Heart left ventricle (tissue), 13 donors: ENCODE measurements at regions not wholly inside any gene's neighbourhood (a gene's known extent, or its start where the extent isn't known, plus 50 kb on each side); places are given as distances from the start of the nearest gene placed in this dataset.

Experiments used
- POLR2A ChIP-seq, 2 donors: fragments of 450-650 bp; IDR thresholded peaks; one replicate each; pipeline ENCODE4 v1.6.1; 2017; ENCODE audit warnings: antibody characterized with exemption in 2 of 2, mild to moderate bottlenecking in 2 of 2, moderate library complexity in 2 of 2
- TF ChIP-seq, protein P1 (sequence below), 12 donors: fragments of 200-600 bp; sonication (generic) in 4 of 12; IDR thresholded peaks; one replicate each; pipeline versions ENCODE4 v1.5.0 to v1.8.0; 2018 to 2022; ENCODE audit warnings: antibody characterized with exemption in 12 of 12, mild to moderate bottlenecking in 5 of 12
- donor health status: ischemic (EF 13 %, LVEDD 7.1; RV severe dilation, severe dysfunction).
- donor health status: DM: no; HTN: yes; CAD: no.
- donor health status: DM: no; HTN: no; CAD: no.
- donor health status: ischemic (EF 25% LVEDD 6.9; RV normal size, moderate dysfunction).
- donor health status: ischemic (EF 25% LVEDD 5.7; RV mildly dilated, moderate dysfunction).
- donor health status: ischemic (EF 35%, LVEDD 5.7; RV mildly dilated, moderate dysfunction).
- donor health status: nonischemic (EF 11% LVEDD 7.7; RV severe dilation, severe dysfunction).
- donor health status: DM: yes; HTN: yes; CAD: no.
- donor health status: PGD.
- donor health status: ischemic (EF 29% LVEDD 5.4; RV normal size, mild dysfunction).
- donor health status: nonischemic (EF 23%, LVEDD 6.1; RV moderate dilation, normal function).

- TF ChIP-seq, protein P1, sequence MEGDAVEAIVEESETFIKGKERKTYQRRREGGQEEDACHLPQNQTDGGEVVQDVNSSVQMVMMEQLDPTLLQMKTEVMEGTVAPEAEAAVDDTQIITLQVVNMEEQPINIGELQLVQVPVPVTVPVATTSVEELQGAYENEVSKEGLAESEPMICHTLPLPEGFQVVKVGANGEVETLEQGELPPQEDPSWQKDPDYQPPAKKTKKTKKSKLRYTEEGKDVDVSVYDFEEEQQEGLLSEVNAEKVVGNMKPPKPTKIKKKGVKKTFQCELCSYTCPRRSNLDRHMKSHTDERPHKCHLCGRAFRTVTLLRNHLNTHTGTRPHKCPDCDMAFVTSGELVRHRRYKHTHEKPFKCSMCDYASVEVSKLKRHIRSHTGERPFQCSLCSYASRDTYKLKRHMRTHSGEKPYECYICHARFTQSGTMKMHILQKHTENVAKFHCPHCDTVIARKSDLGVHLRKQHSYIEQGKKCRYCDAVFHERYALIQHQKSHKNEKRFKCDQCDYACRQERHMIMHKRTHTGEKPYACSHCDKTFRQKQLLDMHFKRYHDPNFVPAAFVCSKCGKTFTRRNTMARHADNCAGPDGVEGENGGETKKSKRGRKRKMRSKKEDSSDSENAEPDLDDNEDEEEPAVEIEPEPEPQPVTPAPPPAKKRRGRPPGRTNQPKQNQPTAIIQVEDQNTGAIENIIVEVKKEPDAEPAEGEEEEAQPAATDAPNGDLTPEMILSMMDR (IDR thresholded peaks at IDR 0.05): no peak
- TF ChIP-seq POLR2A (IDR thresholded peaks at IDR 0.05): no peak
Observed at GRCh38 chr9:104313396-104314110, 190.5 kb upstream of the OR13F1 start.
